Fibroblast of lung (primary cell): ENCODE measurements at regions not wholly inside any gene's neighbourhood (a gene's known extent, or its start where the extent isn't known, plus 50 kb on each side); places are given as distances from the start of the nearest gene placed in this dataset.

ENCODE experiments used
- CTCF ChIP-seq, 2 donors: IDR thresholded peaks in 1 of 2; conservative IDR thresholded peaks in 1 of 2; 1 replicate in 1 of 2; 2 replicates in 1 of 2; pipeline ENCODE4 v1.5.1; 2011 to 2012; ENCODE audit warnings: low read length in 2 of 2, control low read depth in 1 of 2, inconsistent platforms in 1 of 2, low read depth in 1 of 2, mild to moderate bottlenecking in 1 of 2
- EZH2 ChIP-seq: IDR thresholded peaks from 2 replicates; pipeline ENCODE4 v1.5.1; 2012; ENCODE audit warnings: low read length, control low read depth, mild to moderate bottlenecking; ENCODE audit errors: missing control alignments

- TF ChIP-seq CTCF (conservative IDR thresholded peaks at IDR 0.05 in 1 of 2, IDR thresholded peaks at IDR 0.05 in 1 of 2; ENCODE audit: low read depth in 1 of 2, low read length in 2 of 2) (no peak), EZH2 (no peak)
Measured at GRCh38 chr10:131745591-131745990, 155.2 kb upstream of the PPP2R2D start.
